ENCODE measurements at regions not wholly inside any gene's neighbourhood (a gene's known extent, or its start where the extent isn't known, plus 50 kb on each side); places are given as distances from the start of the nearest gene placed in this dataset.

- TF ChIP-seq CTCF (IDR thresholded peaks at IDR 0.05) (no peak), POLR2A (IDR thresholded peaks at IDR 0.05) (no peak)
Measured at GRCh38 chr4:124104101-124104500, 608.4 kb downstream of the ANKRD50 start.
